ENCODE measurements at regions not wholly inside any gene's neighbourhood (a gene's known extent, or its start where the extent isn't known, plus 50 kb on each side); places are given as distances from the start of the nearest gene placed in this dataset.

DNA sequence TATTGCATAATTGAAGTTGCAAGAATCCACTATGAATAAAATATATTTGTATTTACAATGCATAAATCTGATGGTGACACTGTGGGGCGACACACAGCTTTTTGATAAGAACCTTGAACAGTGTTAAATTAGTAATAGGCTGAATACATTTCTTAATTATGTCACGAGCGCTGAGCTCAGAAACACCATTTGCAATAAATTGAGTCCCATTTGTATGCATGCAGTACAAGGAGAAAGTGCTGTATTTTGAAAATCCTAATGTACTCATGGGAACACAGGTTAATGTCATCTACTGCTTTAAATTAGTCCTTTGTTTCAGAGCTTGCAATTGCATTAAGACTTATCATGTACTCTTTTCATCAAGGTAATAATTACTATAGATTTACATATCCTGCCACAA is 579.5 kb downstream of the RBFOX1 start:
- TF ChIP-seq, protein P1, sequence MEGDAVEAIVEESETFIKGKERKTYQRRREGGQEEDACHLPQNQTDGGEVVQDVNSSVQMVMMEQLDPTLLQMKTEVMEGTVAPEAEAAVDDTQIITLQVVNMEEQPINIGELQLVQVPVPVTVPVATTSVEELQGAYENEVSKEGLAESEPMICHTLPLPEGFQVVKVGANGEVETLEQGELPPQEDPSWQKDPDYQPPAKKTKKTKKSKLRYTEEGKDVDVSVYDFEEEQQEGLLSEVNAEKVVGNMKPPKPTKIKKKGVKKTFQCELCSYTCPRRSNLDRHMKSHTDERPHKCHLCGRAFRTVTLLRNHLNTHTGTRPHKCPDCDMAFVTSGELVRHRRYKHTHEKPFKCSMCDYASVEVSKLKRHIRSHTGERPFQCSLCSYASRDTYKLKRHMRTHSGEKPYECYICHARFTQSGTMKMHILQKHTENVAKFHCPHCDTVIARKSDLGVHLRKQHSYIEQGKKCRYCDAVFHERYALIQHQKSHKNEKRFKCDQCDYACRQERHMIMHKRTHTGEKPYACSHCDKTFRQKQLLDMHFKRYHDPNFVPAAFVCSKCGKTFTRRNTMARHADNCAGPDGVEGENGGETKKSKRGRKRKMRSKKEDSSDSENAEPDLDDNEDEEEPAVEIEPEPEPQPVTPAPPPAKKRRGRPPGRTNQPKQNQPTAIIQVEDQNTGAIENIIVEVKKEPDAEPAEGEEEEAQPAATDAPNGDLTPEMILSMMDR (conservative IDR thresholded peaks at IDR 0.05), result no peak
- TF ChIP-seq ZFX (IDR thresholded peaks at IDR 0.05), result no peak

All from C4-2B (cell line).